ENCODE measurements at regions not wholly inside any gene's neighbourhood (a gene's known extent, or its start where the extent isn't known, plus 50 kb on each side); places are given as distances from the start of the nearest gene placed in this dataset.
A peak's percentile ranks its signal among the peaks of the same experiment; 100 is the strongest.

GRCh38 chrX:22748093-22748999 is 251.4 kb upstream of the DDX53 start:
- Histone ChIP-seq H4K20me1 (ENCODE audit: insufficient read depth, low read length) (no peaks in the 10 kb centered on the region), H3K4me2 (ENCODE audit: low read length) (no peak overlapping the region), H3K79me2 (ENCODE audit: low read length) (no peaks in the 10 kb centered on the region), H3K27ac (ENCODE audit: low read length) (no peak overlapping the region), H3K4me1 (ENCODE audit: low read length) (peaks cover 8% of the 10 kb centered on the region), H3K9ac (ENCODE audit: low read length) (no peak overlapping the region), H2AFZ (ENCODE audit: low read depth, low read length) (no peak overlapping the region), H3K27me3 (ENCODE audit: low read depth, low read length) (no peaks in the 10 kb centered on the region), H3K36me3 (replicated peaks; ENCODE audit: low read depth, low read length) (no peaks in the 10 kb centered on the region), H3K9me3 (ENCODE audit: insufficient read depth, low read length) (no peaks in the 10 kb centered on the region), H3K4me3 (ENCODE audit: low read length) (no peak overlapping the region)
- no peak for TF ChIP-seq EZH2phosphoT487 (IDR thresholded peaks at IDR 0.05; ENCODE audit: low read depth)
- TF ChIP-seq, protein P1, sequence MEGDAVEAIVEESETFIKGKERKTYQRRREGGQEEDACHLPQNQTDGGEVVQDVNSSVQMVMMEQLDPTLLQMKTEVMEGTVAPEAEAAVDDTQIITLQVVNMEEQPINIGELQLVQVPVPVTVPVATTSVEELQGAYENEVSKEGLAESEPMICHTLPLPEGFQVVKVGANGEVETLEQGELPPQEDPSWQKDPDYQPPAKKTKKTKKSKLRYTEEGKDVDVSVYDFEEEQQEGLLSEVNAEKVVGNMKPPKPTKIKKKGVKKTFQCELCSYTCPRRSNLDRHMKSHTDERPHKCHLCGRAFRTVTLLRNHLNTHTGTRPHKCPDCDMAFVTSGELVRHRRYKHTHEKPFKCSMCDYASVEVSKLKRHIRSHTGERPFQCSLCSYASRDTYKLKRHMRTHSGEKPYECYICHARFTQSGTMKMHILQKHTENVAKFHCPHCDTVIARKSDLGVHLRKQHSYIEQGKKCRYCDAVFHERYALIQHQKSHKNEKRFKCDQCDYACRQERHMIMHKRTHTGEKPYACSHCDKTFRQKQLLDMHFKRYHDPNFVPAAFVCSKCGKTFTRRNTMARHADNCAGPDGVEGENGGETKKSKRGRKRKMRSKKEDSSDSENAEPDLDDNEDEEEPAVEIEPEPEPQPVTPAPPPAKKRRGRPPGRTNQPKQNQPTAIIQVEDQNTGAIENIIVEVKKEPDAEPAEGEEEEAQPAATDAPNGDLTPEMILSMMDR (IDR thresholded peaks at IDR 0.05; ENCODE audit: low read depth, low read length): peak; percentile 65

DNA sequence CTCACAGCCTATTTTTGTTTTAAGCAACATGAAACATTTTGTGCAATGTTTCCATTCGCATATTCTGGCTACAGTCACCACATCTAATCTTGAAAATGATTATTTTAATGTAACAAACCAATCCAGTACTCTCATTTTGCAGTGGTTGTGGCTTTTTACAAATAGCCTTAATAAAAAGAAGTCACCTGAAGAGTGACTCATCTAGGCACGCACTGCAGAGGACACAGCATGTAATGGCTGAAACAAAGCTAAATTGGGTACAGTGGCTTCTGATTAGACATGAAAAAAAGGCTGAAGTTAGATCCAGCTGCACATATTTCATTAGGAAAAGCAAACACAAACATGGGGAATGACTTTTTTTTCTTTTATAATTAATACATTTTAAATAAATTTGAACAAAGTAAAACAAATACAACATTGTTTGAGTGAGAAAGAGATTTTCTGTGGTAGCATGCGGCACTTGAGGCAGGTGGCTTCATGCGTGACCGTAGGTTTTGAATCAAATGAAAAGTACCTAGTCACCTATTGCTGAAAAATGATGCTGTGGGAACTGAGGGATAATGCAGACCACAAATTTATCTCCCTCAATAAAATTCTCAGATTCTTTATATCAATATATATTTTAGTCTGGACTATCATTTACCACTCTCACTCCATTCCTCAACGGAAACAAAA is 240.8 kb upstream of the DDX53 start:
- Histone ChIP-seq H3K36me3 (replicated peaks; ENCODE audit: low read depth, low read length) (no peaks in the 10 kb centered on the region), H2AFZ (ENCODE audit: low read depth, low read length) (no peak overlapping the region), H3K4me1 (ENCODE audit: low read length) (peaks cover 8% of the 10 kb centered on the region), H3K4me3 (ENCODE audit: low read length) (no peak overlapping the region), H3K79me2 (ENCODE audit: low read length) (no peaks in the 10 kb centered on the region), H3K27me3 (ENCODE audit: low read depth, low read length) (no peaks in the 10 kb centered on the region), H3K4me2 (ENCODE audit: low read length) (peak overlapping the region; percentile 37), H3K27ac (ENCODE audit: low read length) (no peak overlapping the region), H3K9ac (ENCODE audit: low read length) (no peak overlapping the region), H3K9me3 (ENCODE audit: insufficient read depth, low read length) (no peaks in the 10 kb centered on the region), H4K20me1 (ENCODE audit: insufficient read depth, low read length) (no peaks in the 10 kb centered on the region)
- no peak for TF ChIP-seq EZH2phosphoT487 (IDR thresholded peaks at IDR 0.05; ENCODE audit: low read depth)
- TF ChIP-seq, protein P1 (IDR thresholded peaks at IDR 0.05; ENCODE audit: low read depth, low read length): no peak

DNA sequence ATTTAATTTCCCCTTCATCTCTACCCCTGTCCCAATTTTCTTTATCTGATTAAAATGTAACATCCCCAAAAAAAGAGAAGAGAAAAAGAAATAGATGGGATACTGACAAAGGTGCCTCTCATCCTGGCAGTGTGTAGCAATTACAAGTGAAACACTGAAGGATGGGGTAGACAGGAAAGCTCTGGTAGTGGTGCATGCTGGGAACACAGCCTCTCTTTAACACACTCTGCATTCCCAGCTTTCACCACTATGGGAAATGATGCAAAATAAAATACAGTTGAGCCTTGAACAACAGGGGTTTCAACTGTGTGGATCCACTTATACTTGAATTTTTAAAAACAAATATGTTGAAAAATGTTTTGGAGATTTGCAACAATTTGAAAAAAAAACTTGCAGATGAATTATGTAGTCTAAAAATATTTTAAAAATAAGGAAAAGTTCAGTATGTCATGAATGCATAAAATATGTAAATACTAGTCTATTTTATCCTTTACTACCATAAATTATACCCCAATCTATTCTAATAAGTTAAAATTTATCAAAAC is 239.2 kb upstream of the DDX53 start:
- no peaks in the 10 kb centered on the region for H3K9me3 ChIP-seq (ENCODE audit: insufficient read depth, low read length)
- H3K36me3 ChIP-seq (replicated peaks; ENCODE audit: low read depth, low read length): no peaks in the 10 kb centered on the region
- no peak overlapping the region for H3K27ac ChIP-seq (ENCODE audit: low read length)
- no peaks in the 10 kb centered on the region for H3K79me2 ChIP-seq (ENCODE audit: low read length)
- H3K9ac ChIP-seq (ENCODE audit: low read length): no peak overlapping the region
- H3K4me3 ChIP-seq (ENCODE audit: low read length): no peak overlapping the region
- peaks cover 8% of the 10 kb centered on the region for H3K4me1 ChIP-seq (ENCODE audit: low read length)
- H4K20me1 ChIP-seq (ENCODE audit: insufficient read depth, low read length): no peaks in the 10 kb centered on the region
- no peak overlapping the region for H3K4me2 ChIP-seq (ENCODE audit: low read length)
- no peaks in the 10 kb centered on the region for H3K27me3 ChIP-seq (ENCODE audit: low read depth, low read length)
- H2AFZ ChIP-seq (ENCODE audit: low read depth, low read length): no peak overlapping the region
- TF ChIP-seq, protein P1 (IDR thresholded peaks at IDR 0.05; ENCODE audit: low read depth, low read length): no peak
- no peak for TF ChIP-seq EZH2phosphoT487 (IDR thresholded peaks at IDR 0.05; ENCODE audit: low read depth)

DNA sequence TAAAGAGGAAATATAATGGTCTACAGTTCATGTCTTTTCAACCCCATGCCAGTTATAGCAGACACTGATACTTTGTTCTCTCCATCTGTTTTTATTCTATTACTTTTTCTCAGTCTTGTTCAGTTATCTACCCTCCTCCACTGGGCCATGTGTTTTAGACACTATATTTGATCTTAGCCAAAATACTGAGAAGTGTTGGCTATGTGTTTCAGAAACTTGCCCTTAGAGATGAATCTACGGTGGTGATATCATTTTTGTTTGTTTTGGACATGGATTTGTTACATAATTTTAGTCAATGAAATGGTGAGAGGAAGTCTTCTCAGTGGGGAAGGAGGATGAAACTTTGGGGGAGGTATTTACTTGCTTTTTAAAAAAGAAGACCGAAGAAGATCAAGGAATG is 211.5 kb upstream of the DDX53 start:
- Histone ChIP-seq H4K20me1 (ENCODE audit: insufficient read depth, low read length) (no peaks in the 10 kb centered on the region), H3K9ac (ENCODE audit: low read length) (no peak overlapping the region), H3K4me2 (ENCODE audit: low read length) (no peak overlapping the region), H3K4me1 (ENCODE audit: low read length) (no peaks in the 10 kb centered on the region), H3K36me3 (replicated peaks; ENCODE audit: low read depth, low read length) (no peaks in the 10 kb centered on the region), H3K4me3 (ENCODE audit: low read length) (no peak overlapping the region), H2AFZ (ENCODE audit: low read depth, low read length) (no peak overlapping the region), H3K9me3 (ENCODE audit: insufficient read depth, low read length) (no peaks in the 10 kb centered on the region), H3K79me2 (ENCODE audit: low read length) (no peaks in the 10 kb centered on the region), H3K27ac (ENCODE audit: low read length) (no peak overlapping the region), H3K27me3 (ENCODE audit: low read depth, low read length) (no peaks in the 10 kb centered on the region)
- no peak for TF ChIP-seq EZH2phosphoT487 (IDR thresholded peaks at IDR 0.05; ENCODE audit: low read depth)
- TF ChIP-seq, protein P1 (IDR thresholded peaks at IDR 0.05; ENCODE audit: low read depth, low read length): no peak
